A673 (cell line): ENCODE measurements at regions not wholly inside any gene's neighbourhood (a gene's known extent, or its start where the extent isn't known, plus 50 kb on each side); places are given as distances from the start of the nearest gene placed in this dataset.
A peak's percentile ranks its signal among the peaks of the same experiment; 100 is the strongest.

Experiments
- BruUV-seq: library from RNA; stranded (reverse); fragments of 400-500 nt; replicated peaks from 2 replicates; lab custom pipeline; 2021; lab: Mats Ljungman, UMichigan
- CTCF ChIA-PET: fragments of 300-600 bp; sonication (Branson Sonifier 250); formaldehyde crosslinking; loops from one replicate; lab custom pipeline; 2022; ENCODE audit warnings: antibody characterized with exemption; lab: Charles Lee
- POLR2A ChIA-PET: fragments of 300-600 bp; sonication (Branson Sonifier 250); formaldehyde crosslinking; loops from one replicate; lab custom pipeline; 2022; ENCODE audit warnings: antibody characterized with exemption; ENCODE audit not compliant: low non-redundant PET; lab: Charles Lee
- DNase-seq: peaks from one replicate; pipeline ENCODE4 v3.0.0-alpha.2; 2015; ENCODE audit warnings: low spot score
- H3K27ac ChIP-seq: fragments of 200-600 bp; sonication (generic); 2 replicates; pipeline ENCODE4 v1.5.1; 2016; ENCODE audit warnings: mixed run types, low read depth, mild to moderate bottlenecking, mixed read lengths, antibody characterized with exemption, low read length; ENCODE audit not compliant: poor library complexity, severe bottlenecking
- H3K27me3 ChIP-seq: fragments of 200-600 bp; sonication (generic); replicated peaks from 2 replicates; pipeline ENCODE4 v1.6.1; 2017; ENCODE audit warnings: mixed run types, low read depth, mild to moderate bottlenecking, mixed read lengths, antibody characterized with exemption, low read length; ENCODE audit not compliant: insufficient read depth, poor library complexity
- H3K36me3 ChIP-seq: fragments of 200-600 bp; sonication (generic); 2 replicates; pipeline ENCODE4 v1.6.1; 2016; ENCODE audit warnings: mixed run types, mild to moderate bottlenecking, mixed read lengths, antibody characterized with exemption, low read length; ENCODE audit not compliant: insufficient read depth, poor library complexity, severe bottlenecking
- H3K4me1 ChIP-seq: fragments of 200-600 bp; sonication (generic); 2 replicates; pipeline ENCODE4 v1.6.1; 2017; ENCODE audit warnings: mixed run types, mild to moderate bottlenecking, mixed read lengths, antibody characterized with exemption, low read length; ENCODE audit not compliant: insufficient read depth, poor library complexity, severe bottlenecking
- H3K4me3 ChIP-seq: fragments of 200-600 bp; sonication (generic); 2 replicates; pipeline ENCODE4 v1.5.1; 2016; ENCODE audit warnings: low read depth, mixed run types, mild to moderate bottlenecking, mixed read lengths, low read length; ENCODE audit not compliant: poor library complexity, severe bottlenecking
- H3K9me3 ChIP-seq: fragments of 200-600 bp; sonication (generic); 2 replicates; pipeline ENCODE4 v1.6.1; 2016; ENCODE audit warnings: mixed run types, low read depth, mild to moderate bottlenecking, mixed read lengths, antibody characterized with exemption, low read length; ENCODE audit not compliant: poor library complexity, severe bottlenecking
- EZH2 ChIP-seq: fragments of 200-600 bp; sonication (generic); IDR thresholded peaks from 2 replicates; pipeline ENCODE4 v1.6.1; 2017; ENCODE audit warnings: borderline replicate concordance, low read depth, mild to moderate bottlenecking, mixed read lengths, antibody characterized with exemption, low read length; ENCODE audit not compliant: poor library complexity, severe bottlenecking
- intact Hi-C: fragments of 100-400 bp; cut with micrococcal nuclease; formaldehyde crosslinking; loops from one replicate; pipeline ENCODE4 v1.10.0; 2022; ENCODE audit not compliant: unreplicated experiment
- TF ChIP-seq, protein P1 (sequence below): fragments of 300-800, 200-600 bp; sonication (generic); conservative IDR thresholded peaks from 2 replicates; pipeline ENCODE4 v1.5.1; 2017; ENCODE audit warnings: low read depth, mild to moderate bottlenecking, antibody characterized with exemption, low read length, moderate library complexity, mixed read lengths

DNA sequence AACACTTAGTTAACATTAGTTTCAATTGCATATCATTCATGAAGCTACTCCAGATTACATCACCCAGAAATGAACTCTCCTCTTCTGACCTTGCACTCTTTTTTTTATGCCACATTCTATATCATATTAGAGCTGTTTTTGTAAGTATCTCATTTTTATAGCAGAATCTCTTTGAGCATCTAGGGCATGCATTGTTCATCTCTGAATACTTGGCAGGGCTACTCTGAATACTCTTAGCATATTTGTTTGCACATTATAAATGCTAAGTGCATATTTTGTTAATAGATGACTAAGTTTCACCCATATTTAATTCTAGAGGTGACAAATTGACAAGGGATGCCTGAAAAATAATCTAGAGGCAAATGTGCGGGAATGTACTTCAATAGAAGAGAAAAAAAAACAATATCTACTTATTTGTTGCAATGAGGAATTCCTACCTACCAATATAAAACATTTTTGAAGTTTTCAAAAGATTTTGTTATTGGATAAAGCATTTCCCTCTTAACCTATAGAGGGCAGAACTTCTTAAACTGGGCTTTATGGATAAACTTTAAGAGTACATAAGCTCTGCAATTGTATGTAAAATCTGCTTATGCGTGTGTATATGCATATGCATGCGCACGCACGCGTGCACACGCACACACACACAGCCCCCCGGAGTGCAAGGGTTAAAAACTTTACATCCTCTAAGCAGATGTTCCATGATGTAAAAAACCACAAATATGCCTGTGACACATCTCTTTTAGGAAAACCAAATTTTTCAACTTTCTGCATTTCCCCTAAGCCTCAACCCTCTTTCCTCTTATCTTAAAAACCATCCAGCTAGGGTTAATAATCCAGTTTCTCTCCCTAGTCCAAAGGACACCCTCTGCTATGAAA lies 73.0 kb upstream of the OXGR1 start:
- H3K4me3 ChIP-seq = no peak overlapping the region
- no peaks in the 10 kb centered on the region for H3K27me3 ChIP-seq
- intact Hi-C loops = no loop called here
- no peak for DNase-seq
- no peaks in the 10 kb centered on the region for H3K9me3 ChIP-seq
- no TSS peak for BruUV-seq
- H3K4me1 ChIP-seq = no peaks in the 10 kb centered on the region
- POLR2A ChIA-PET = no interaction called here
- no peak for TF ChIP-seq EZH2
- TF ChIP-seq, protein P1, sequence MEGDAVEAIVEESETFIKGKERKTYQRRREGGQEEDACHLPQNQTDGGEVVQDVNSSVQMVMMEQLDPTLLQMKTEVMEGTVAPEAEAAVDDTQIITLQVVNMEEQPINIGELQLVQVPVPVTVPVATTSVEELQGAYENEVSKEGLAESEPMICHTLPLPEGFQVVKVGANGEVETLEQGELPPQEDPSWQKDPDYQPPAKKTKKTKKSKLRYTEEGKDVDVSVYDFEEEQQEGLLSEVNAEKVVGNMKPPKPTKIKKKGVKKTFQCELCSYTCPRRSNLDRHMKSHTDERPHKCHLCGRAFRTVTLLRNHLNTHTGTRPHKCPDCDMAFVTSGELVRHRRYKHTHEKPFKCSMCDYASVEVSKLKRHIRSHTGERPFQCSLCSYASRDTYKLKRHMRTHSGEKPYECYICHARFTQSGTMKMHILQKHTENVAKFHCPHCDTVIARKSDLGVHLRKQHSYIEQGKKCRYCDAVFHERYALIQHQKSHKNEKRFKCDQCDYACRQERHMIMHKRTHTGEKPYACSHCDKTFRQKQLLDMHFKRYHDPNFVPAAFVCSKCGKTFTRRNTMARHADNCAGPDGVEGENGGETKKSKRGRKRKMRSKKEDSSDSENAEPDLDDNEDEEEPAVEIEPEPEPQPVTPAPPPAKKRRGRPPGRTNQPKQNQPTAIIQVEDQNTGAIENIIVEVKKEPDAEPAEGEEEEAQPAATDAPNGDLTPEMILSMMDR = peak; percentile 35; the same call in 1 of the 2 replicates
- no peak overlapping the region for H3K27ac ChIP-seq
- CTCF ChIA-PET = interaction anchor here (0.6 kb wide), 1 partner anchor 456 kb away, joined by 6 read pairs; no protein-coding TSS in a partner anchor
- H3K36me3 ChIP-seq = no peaks in the 10 kb centered on the region

DNA sequence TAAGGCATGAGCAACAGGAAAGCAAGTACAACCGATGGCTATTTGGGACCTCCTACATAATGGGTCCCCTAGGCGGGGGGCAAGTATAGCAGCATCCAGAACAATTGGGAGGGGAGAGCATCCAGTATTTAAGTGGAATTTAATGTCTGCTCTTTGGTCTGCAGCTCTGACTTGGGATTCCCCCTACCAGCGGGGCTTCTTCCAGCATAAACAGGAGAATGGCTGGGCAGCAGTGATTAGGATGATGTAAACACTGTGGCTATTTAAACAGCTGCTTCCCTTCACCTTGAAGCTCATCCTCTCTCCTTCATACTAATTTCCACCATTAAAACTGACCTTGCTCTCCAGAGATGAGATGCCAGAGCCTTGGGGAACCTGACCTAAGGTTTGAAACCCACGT lies 73.9 kb upstream of the OXGR1 start:
- intact Hi-C loops = no loop called here
- CTCF ChIA-PET = no interaction called here
- BruUV-seq = no TSS peak

DNA sequence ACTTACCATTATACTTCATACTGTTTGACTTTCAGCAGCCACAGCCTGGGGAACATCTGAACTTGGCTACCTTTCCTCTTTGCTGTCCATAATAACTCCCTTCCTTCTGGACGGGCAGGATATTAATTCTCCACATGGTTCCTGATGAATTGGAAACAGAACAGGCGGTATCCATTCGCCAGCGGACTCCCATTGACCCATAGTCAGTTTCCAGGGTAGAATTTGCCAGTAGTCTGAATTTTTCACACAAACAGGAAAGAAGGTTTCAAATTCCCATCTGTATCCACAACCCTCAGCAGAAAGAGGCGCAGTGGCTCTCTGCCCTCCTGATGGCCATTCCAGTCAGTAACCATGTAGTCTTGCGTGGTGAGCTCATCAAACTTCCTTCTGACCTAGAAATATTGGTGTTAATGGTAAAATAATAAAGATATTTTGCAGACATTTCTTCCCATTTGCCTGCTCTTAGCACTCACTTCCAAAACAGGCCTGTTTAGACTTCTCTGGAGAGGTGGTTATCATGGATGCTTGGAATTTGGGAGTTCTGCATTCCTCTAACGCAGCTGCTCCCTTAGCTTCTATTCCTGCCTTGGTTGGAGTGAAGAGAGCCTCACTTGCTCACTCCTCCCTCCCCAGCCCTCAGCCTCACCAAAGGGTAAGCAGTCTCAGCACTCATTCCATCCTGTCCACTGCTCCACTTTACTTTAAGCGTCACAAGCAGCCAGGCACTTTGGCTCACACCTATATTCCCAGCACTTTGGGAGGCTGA lies 75.0 kb upstream of the OXGR1 start:
- TF ChIP-seq, protein P1 = no peak
- no peak for TF ChIP-seq EZH2
- Histone ChIP-seq H3K27ac (no peak overlapping the region), H3K4me3 (no peak overlapping the region), H3K36me3 (no peaks in the 10 kb centered on the region), H3K27me3 (no peaks in the 10 kb centered on the region), H3K4me1 (no peaks in the 10 kb centered on the region), H3K9me3 (peaks cover 6% of the 10 kb centered on the region)
- POLR2A ChIA-PET = no interaction called here
- CTCF ChIA-PET = no interaction called here
- intact Hi-C loops = no loop called here
- no peak for DNase-seq
- no TSS peak for BruUV-seq

More for the DNA sequence above, 73.9 kb upstream of the OXGR1 start:
- no peak overlapping the region for H3K4me3 ChIP-seq
- H3K4me1 ChIP-seq = no peaks in the 10 kb centered on the region
- H3K9me3 ChIP-seq = no peaks in the 10 kb centered on the region
- TF ChIP-seq, protein P1 = no peak
- no peak for TF ChIP-seq EZH2
- no peak overlapping the region for H3K27ac ChIP-seq
- no peaks in the 10 kb centered on the region for H3K27me3 ChIP-seq
- H3K36me3 ChIP-seq = no peaks in the 10 kb centered on the region
- DNase-seq = no peak
- POLR2A ChIA-PET = no interaction called here
